Trophoblast cell (in vitro differentiated cells and primary cell): ENCODE measurements at regions not wholly inside any gene's neighbourhood (a gene's known extent, or its start where the extent isn't known, plus 50 kb on each side); places are given as distances from the start of the nearest gene placed in this dataset.

ENCODE experiments used
- DNase-seq, 2 donors: peaks; one replicate each; pipeline ENCODE4 v3.0.0-alpha.2; 2016
- H2AFZ ChIP-seq: 2 replicates; pipeline ENCODE4 v1.6.1; 2013; ENCODE audit warnings: low read length, moderate library complexity, mild to moderate bottlenecking; ENCODE audit not compliant: insufficient read depth, poor library complexity
- H2AK5ac ChIP-seq: 2 replicates; pipeline ENCODE4 v1.6.1; 2013; ENCODE audit warnings: mild to moderate bottlenecking, low read length
- H2BK120ac ChIP-seq: 2 replicates; pipeline ENCODE4 v1.6.1; 2013; ENCODE audit warnings: low read length, mild to moderate bottlenecking, moderate library complexity; ENCODE audit not compliant: insufficient read depth, poor library complexity
- H2BK12ac ChIP-seq: 2 replicates; pipeline ENCODE4 v1.6.1; 2013; ENCODE audit warnings: mild to moderate bottlenecking, low read length, moderate library complexity
- H2BK5ac ChIP-seq: 2 replicates; pipeline ENCODE4 v1.6.1; 2013; ENCODE audit warnings: low read length, low read depth, moderate library complexity, mild to moderate bottlenecking; ENCODE audit not compliant: poor library complexity
- H3K14ac ChIP-seq: 2 replicates; pipeline ENCODE4 v1.6.1; 2013; ENCODE audit warnings: mild to moderate bottlenecking, low read length
- H3K18ac ChIP-seq: 2 replicates; pipeline ENCODE4 v1.6.1; 2013; ENCODE audit warnings: mild to moderate bottlenecking, low read length
- H3K23ac ChIP-seq: 2 replicates; pipeline ENCODE4 v1.6.1; 2013; ENCODE audit warnings: low read length
- H3K27ac ChIP-seq: 2 replicates; pipeline ENCODE4 v1.5.1; 2013; ENCODE audit warnings: low read depth, mild to moderate bottlenecking, inconsistent platforms, low read length, moderate library complexity
- H3K27me3 ChIP-seq: 2 replicates; pipeline ENCODE4 v1.6.1; 2013; ENCODE audit warnings: inconsistent platforms, mild to moderate bottlenecking, low read length, moderate library complexity; ENCODE audit not compliant: insufficient read depth
- H3K36me3 ChIP-seq, 2 experiments: 1 replicate in 1 of 2; 2 replicates in 1 of 2; pipeline ENCODE4 v1.6.1; 2013; ENCODE audit warnings: low read length in 2 of 2, mild to moderate bottlenecking in 2 of 2, moderate library complexity in 1 of 2; ENCODE audit not compliant: insufficient read depth in 2 of 2, control insufficient read depth in 1 of 2
- H3K4ac ChIP-seq: 2 replicates; pipeline ENCODE4 v1.6.1; 2013; ENCODE audit warnings: low read depth, mild to moderate bottlenecking, low read length, moderate library complexity
- H3K4me1 ChIP-seq, 2 experiments: 1 replicate in 1 of 2; 2 replicates in 1 of 2; pipeline ENCODE4 v1.6.1; 2013; ENCODE audit warnings: low read length in 2 of 2, mild to moderate bottlenecking in 2 of 2, moderate library complexity in 1 of 2; ENCODE audit not compliant: insufficient read depth in 2 of 2, control insufficient read depth in 1 of 2
- H3K4me2 ChIP-seq: 2 replicates; pipeline ENCODE4 v1.6.1; 2013; ENCODE audit warnings: inconsistent platforms, mild to moderate bottlenecking, low read length, moderate library complexity
- H3K4me3 ChIP-seq: 2 replicates; pipeline ENCODE4 v1.5.1; 2013; ENCODE audit warnings: mild to moderate bottlenecking, low read depth, low read length, inconsistent platforms
- H3K79me1 ChIP-seq: one replicate; pipeline ENCODE4 v1.6.1; 2013; ENCODE audit warnings: low read length
- H3K79me2 ChIP-seq: 2 replicates; pipeline ENCODE4 v1.6.1; 2013; ENCODE audit warnings: low read length, mild to moderate bottlenecking; ENCODE audit not compliant: control insufficient read depth, insufficient read depth, poor library complexity
- H3K9ac ChIP-seq: 2 replicates; pipeline ENCODE4 v1.6.1; 2013; ENCODE audit warnings: mild to moderate bottlenecking, low read length
- H3K9me3 ChIP-seq: 2 replicates; pipeline ENCODE4 v1.6.1; 2013; ENCODE audit warnings: low read depth, mild to moderate bottlenecking, control low read depth, inconsistent platforms, low read length; ENCODE audit not compliant: insufficient read depth
- H4K12ac ChIP-seq: 2 replicates; pipeline ENCODE4 v1.6.1; 2013; ENCODE audit warnings: low read depth, mild to moderate bottlenecking, low read length, moderate library complexity
- H4K8ac ChIP-seq: 2 replicates; pipeline ENCODE4 v1.6.1; 2013; ENCODE audit warnings: low read depth, mild to moderate bottlenecking, low read length, moderate library complexity
- H4K91ac ChIP-seq: one replicate; pipeline ENCODE4 v1.6.1; 2013; ENCODE audit warnings: low read depth, mild to moderate bottlenecking, low read length, moderate library complexity
- WGBS: extraction: QIAGEN DNeasy Blood & Tissue Kit; methylation state at CpG from one replicate; pipeline ENCODE4 v1.1.7; 2013; ENCODE audit warnings: missing lambda C conversion rate; ENCODE audit not compliant: insufficient read length, insufficient coverage; ENCODE audit errors: extremely low coverage; 5-methylcytosine and 5-hydroxymethylcytosine counted together

GRCh38 chr4:173834151-173834550 lies 304.1 kb upstream of the HAND2 start:
- Histone ChIP-seq H3K9ac (no peak overlapping the region), H3K9me3 (peaks cover 3% of the 10 kb centered on the region), H2AK5ac (no peak overlapping the region), H3K23ac (no peak overlapping the region), H3K79me2 (no peaks in the 10 kb centered on the region), H4K12ac (no peak overlapping the region), H3K27ac (no peak overlapping the region), H3K18ac (no peak overlapping the region), H3K36me3 (no peaks in the 10 kb centered on the region), H3K79me1 (no peaks in the 10 kb centered on the region), H3K14ac (no peak overlapping the region), H3K27me3 (no peaks in the 10 kb centered on the region), H2BK12ac (no peak overlapping the region), H2AFZ (no peak overlapping the region), H4K8ac (no peak overlapping the region), H3K4me2 (no peak overlapping the region), H3K4me3 (no peak overlapping the region), H2BK5ac (no peak overlapping the region), H3K4ac (no peak overlapping the region), H4K91ac (no peak overlapping the region), H2BK120ac (no peak overlapping the region), H3K4me1 (no peaks in the 10 kb centered on the region)
- DNase-seq: peak in 1 of 2 donors; percentile 8
- WGBS: no CpG with 5 or more reads among the region's 1 CpG

GRCh38 chr4:173829565-173829964 lies 299.5 kb upstream of the HAND2 start:
- DNase-seq: no peak
- H4K8ac ChIP-seq: no peak overlapping the region
- H3K9ac ChIP-seq: no peak overlapping the region
- H2BK5ac ChIP-seq: no peak overlapping the region
- WGBS: no CpG with 5 or more reads among the region's 4 CpGs
- no peak overlapping the region for H3K4me2 ChIP-seq
- H3K4ac ChIP-seq: no peak overlapping the region
- H2AK5ac ChIP-seq: no peak overlapping the region
- H2AFZ ChIP-seq: no peak overlapping the region
- H2BK120ac ChIP-seq: no peak overlapping the region
- no peaks in the 10 kb centered on the region for H3K27me3 ChIP-seq
- H3K4me1 ChIP-seq: no peaks in the 10 kb centered on the region
- H3K79me1 ChIP-seq: no peaks in the 10 kb centered on the region
- H3K79me2 ChIP-seq: no peaks in the 10 kb centered on the region
- H3K14ac ChIP-seq: no peak overlapping the region
- no peak overlapping the region for H4K91ac ChIP-seq
- no peak overlapping the region for H2BK12ac ChIP-seq
- no peak overlapping the region for H3K23ac ChIP-seq
- H3K4me3 ChIP-seq: no peak overlapping the region
- no peak overlapping the region for H4K12ac ChIP-seq
- peaks cover 3% of the 10 kb centered on the region for H3K9me3 ChIP-seq
- H3K18ac ChIP-seq: no peak overlapping the region
- no peak overlapping the region for H3K27ac ChIP-seq
- H3K36me3 ChIP-seq: no peaks in the 10 kb centered on the region

- Histone ChIP-seq H2AK5ac (no peak overlapping the region), H3K4me2 (no peak overlapping the region), H3K79me2 (no peaks in the 10 kb centered on the region), H2AFZ (no peak overlapping the region), H3K9ac (no peak overlapping the region), H3K4ac (no peak overlapping the region), H2BK120ac (no peak overlapping the region), H4K12ac (no peak overlapping the region), H3K18ac (no peak overlapping the region), H2BK12ac (no peak overlapping the region), H3K14ac (no peak overlapping the region), H3K4me3 (no peak overlapping the region), H3K36me3 (no peaks in the 10 kb centered on the region), H3K79me1 (no peaks in the 10 kb centered on the region), H3K9me3 (peaks cover 3% of the 10 kb centered on the region), H2BK5ac (no peak overlapping the region), H3K4me1 (no peaks in the 10 kb centered on the region), H3K23ac (no peak overlapping the region), H3K27ac (no peak overlapping the region), H4K8ac (no peak overlapping the region), H3K27me3 (no peaks in the 10 kb centered on the region), H4K91ac (no peak overlapping the region)
- peak in 1 of 2 donors; percentile 20 for DNase-seq
- WGBS: no CpG with 5 or more reads among the region's 2 CpGs
These were observed 297.7 kb upstream of the HAND2 start for GRCh38 chr4:173827707-173828106.

- Histone ChIP-seq H3K4me3 (no peak overlapping the region), H2AK5ac (no peak overlapping the region), H3K23ac (no peak overlapping the region), H3K79me2 (no peaks in the 10 kb centered on the region), H3K27me3 (no peaks in the 10 kb centered on the region), H4K12ac (no peak overlapping the region), H3K27ac (no peak overlapping the region), H2BK5ac (no peak overlapping the region), H3K9ac (no peak overlapping the region), H3K36me3 (no peaks in the 10 kb centered on the region), H3K9me3 (no peaks in the 10 kb centered on the region), H2BK12ac (no peak overlapping the region), H3K4ac (no peak overlapping the region), H3K79me1 (no peaks in the 10 kb centered on the region), H3K4me1 (no peaks in the 10 kb centered on the region), H3K18ac (no peak overlapping the region), H2AFZ (no peak overlapping the region), H2BK120ac (no peak overlapping the region), H4K91ac (no peak overlapping the region), H4K8ac (no peak overlapping the region), H3K4me2 (no peak overlapping the region), H3K14ac (no peak overlapping the region)
- DNase-seq: no peak
- no CpG with 5 or more reads among the region's 3 CpGs for WGBS
These were observed 291.8 kb upstream of the HAND2 start for GRCh38 chr4:173821876-173822275.
